ENCODE measurements at regions not wholly inside any gene's neighbourhood (a gene's known extent, or its start where the extent isn't known, plus 50 kb on each side); places are given as distances from the start of the nearest gene placed in this dataset.

- peaks cover 9% of the 10 kb centered on the region for H3K4me1 ChIP-seq (ENCODE audit: control insufficient read depth, insufficient read depth, low read length)
- no peaks in the 10 kb centered on the region for H3K36me3 ChIP-seq (ENCODE audit: control insufficient read depth, insufficient read depth, low read length)
- H3K9me3 ChIP-seq (replicated peaks; ENCODE audit: control insufficient read depth, low read depth, low read length), result no peaks in the 10 kb centered on the region
- WGBS (ENCODE audit: insufficient coverage), result no CpG with 5 or more reads among the region's 1 CpG
- DNase-seq, result no peak
- H3K27ac ChIP-seq (ENCODE audit: low read length), result no peak overlapping the region
- H3K27me3 ChIP-seq (ENCODE audit: control insufficient read depth, insufficient read depth, low read length), result no peaks in the 10 kb centered on the region
- H3K4me3 ChIP-seq (ENCODE audit: low read length), result no peak overlapping the region
Observed at GRCh38 chr20:39911497-39911896, 777.5 kb downstream of the MAFB start.

- Histone ChIP-seq H3K9me3 (replicated peaks; ENCODE audit: control insufficient read depth, low read depth, low read length) (no peaks in the 10 kb centered on the region), H3K4me1 (ENCODE audit: control insufficient read depth, insufficient read depth, low read length) (peaks cover 9% of the 10 kb centered on the region), H3K27me3 (ENCODE audit: control insufficient read depth, insufficient read depth, low read length) (no peaks in the 10 kb centered on the region), H3K4me3 (ENCODE audit: low read length) (no peak overlapping the region), H3K27ac (ENCODE audit: low read length) (no peak overlapping the region), H3K36me3 (ENCODE audit: control insufficient read depth, insufficient read depth, low read length) (no peaks in the 10 kb centered on the region)
- DNase-seq, result peak; percentile 47
- WGBS (ENCODE audit: insufficient coverage), result 85% methylated on average over 2 of the region's 2 CpGs
Observed at GRCh38 chr20:39910536-39910935, 778.5 kb downstream of the MAFB start.

DNA sequence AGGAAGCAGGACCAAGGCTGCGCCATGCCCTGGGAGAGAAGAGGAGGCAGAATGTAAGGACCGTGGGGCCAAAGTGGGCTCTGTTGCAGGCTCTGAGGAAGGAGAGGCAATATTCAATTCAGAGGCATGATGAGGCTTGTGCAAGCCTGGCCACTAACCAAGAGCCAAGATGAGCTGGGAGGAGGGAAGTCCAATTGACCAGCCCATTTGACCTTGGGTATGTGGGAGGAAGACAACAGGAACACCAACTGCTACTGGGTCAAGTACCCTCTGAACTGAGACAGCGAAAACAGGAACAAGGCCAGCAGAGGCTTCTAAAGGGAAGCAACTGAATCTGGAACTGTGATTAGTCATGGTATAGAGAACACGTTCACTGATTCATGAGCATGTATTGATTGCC, 779.6 kb downstream of the MAFB start:
- no peaks in the 10 kb centered on the region for H3K27me3 ChIP-seq (ENCODE audit: control insufficient read depth, insufficient read depth, low read length)
- 96% methylated on average over 3 of the region's 4 CpGs for WGBS (ENCODE audit: insufficient coverage)
- no peaks in the 10 kb centered on the region for H3K9me3 ChIP-seq (replicated peaks; ENCODE audit: control insufficient read depth, low read depth, low read length)
- peaks cover 11% of the 10 kb centered on the region for H3K4me1 ChIP-seq (ENCODE audit: control insufficient read depth, insufficient read depth, low read length)
- peak; percentile 59 for DNase-seq
- H3K4me3 ChIP-seq (ENCODE audit: low read length), result no peak overlapping the region
- H3K27ac ChIP-seq (ENCODE audit: low read length), result no peak overlapping the region
- H3K36me3 ChIP-seq (ENCODE audit: control insufficient read depth, insufficient read depth, low read length), result no peaks in the 10 kb centered on the region

- Histone ChIP-seq H3K4me3 (ENCODE audit: low read length) (no peak overlapping the region), H3K36me3 (ENCODE audit: control insufficient read depth, insufficient read depth, low read length) (no peaks in the 10 kb centered on the region), H3K9me3 (replicated peaks; ENCODE audit: control insufficient read depth, low read depth, low read length) (no peaks in the 10 kb centered on the region), H3K4me1 (ENCODE audit: control insufficient read depth, insufficient read depth, low read length) (peaks cover 12% of the 10 kb centered on the region), H3K27ac (ENCODE audit: low read length) (peak overlapping the region; percentile 13), H3K27me3 (ENCODE audit: control insufficient read depth, insufficient read depth, low read length) (no peaks in the 10 kb centered on the region)
- DNase-seq, result peak; percentile 64
- 25% methylated on average over 2 of the region's 7 CpGs for WGBS (ENCODE audit: insufficient coverage)
Observed at GRCh38 chr20:39904476-39905112, 784.4 kb downstream of the MAFB start.

DNA sequence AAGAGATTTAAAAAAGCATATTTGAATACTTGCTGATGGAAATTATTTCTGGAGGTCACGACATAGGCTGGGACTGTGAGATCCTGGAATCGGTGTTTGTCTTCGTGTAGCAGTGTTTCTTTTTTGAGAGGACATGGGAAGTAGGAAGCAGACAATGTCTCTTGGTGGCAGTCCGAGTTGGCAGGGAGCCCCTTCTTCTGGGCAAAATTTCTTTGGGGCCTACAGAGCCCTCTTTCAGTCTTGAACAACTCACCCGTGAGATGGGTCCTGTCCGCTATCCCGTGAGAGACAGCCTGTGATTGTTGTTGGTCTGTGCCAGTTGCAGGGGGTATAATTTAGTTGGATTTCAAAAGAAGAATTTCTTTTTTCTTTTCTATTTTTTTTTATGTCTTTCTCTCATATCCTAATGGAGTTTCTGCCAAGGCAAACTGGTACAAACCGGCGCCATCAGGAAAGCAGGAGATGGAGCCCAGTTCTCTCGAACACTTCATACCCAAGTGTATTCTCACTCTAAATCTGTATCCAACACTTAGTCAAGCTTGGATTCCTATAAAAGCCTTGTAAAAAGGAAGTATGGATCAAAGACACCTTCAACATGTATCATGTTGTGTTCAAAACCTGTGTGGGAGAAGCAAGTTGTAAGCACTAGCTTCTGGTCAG, 785.1 kb downstream of the MAFB start:
- Histone ChIP-seq H3K4me3 (ENCODE audit: low read length) (no peak overlapping the region), H3K27ac (ENCODE audit: low read length) (no peak overlapping the region), H3K4me1 (ENCODE audit: control insufficient read depth, insufficient read depth, low read length) (peaks cover 7% of the 10 kb centered on the region), H3K36me3 (ENCODE audit: control insufficient read depth, insufficient read depth, low read length) (no peaks in the 10 kb centered on the region), H3K9me3 (replicated peaks; ENCODE audit: control insufficient read depth, low read depth, low read length) (no peaks in the 10 kb centered on the region), H3K27me3 (ENCODE audit: control insufficient read depth, insufficient read depth, low read length) (no peaks in the 10 kb centered on the region)
- DNase-seq, result peak; percentile 3
- WGBS (ENCODE audit: insufficient coverage), result 90% methylated on average over 4 of the region's 10 CpGs

- no peak for DNase-seq
- Histone ChIP-seq H3K9me3 (replicated peaks; ENCODE audit: control insufficient read depth, low read depth, low read length) (no peaks in the 10 kb centered on the region), H3K36me3 (ENCODE audit: control insufficient read depth, insufficient read depth, low read length) (no peaks in the 10 kb centered on the region), H3K27me3 (ENCODE audit: control insufficient read depth, insufficient read depth, low read length) (no peaks in the 10 kb centered on the region), H3K27ac (ENCODE audit: low read length) (no peak overlapping the region), H3K4me3 (ENCODE audit: low read length) (no peak overlapping the region), H3K4me1 (ENCODE audit: control insufficient read depth, insufficient read depth, low read length) (peaks cover 5% of the 10 kb centered on the region)
- no CpG with 5 or more reads among the region's 1 CpG for WGBS (ENCODE audit: insufficient coverage)
Observed at GRCh38 chr20:39899881-39900280, 789.2 kb downstream of the MAFB start.

DNA sequence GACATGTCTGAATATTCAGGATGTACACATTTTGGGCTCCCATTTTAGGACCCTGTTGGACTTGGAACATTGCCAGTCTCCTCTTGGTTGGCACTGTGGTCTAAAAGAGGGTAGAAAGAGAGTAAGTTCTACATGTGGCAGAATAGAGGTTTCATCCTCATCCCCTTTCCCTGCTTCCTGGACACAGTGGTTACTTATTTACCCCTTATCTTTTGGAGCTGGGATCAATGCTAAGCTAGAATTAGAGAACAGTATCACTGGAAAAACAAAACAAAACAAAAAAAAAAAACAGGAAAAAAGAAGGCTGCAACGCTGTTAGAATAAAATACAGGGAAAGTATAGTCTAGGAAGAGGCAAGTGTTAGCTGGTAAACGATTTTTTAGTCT, 790.6 kb downstream of the MAFB start:
- no CpG with 5 or more reads among the region's 2 CpGs for WGBS (ENCODE audit: insufficient coverage)
- DNase-seq, result no peak
- H3K27me3 ChIP-seq (ENCODE audit: control insufficient read depth, insufficient read depth, low read length), result no peaks in the 10 kb centered on the region
- no peaks in the 10 kb centered on the region for H3K9me3 ChIP-seq (replicated peaks; ENCODE audit: control insufficient read depth, low read depth, low read length)
- no peaks in the 10 kb centered on the region for H3K4me1 ChIP-seq (ENCODE audit: control insufficient read depth, insufficient read depth, low read length)
- H3K36me3 ChIP-seq (ENCODE audit: control insufficient read depth, insufficient read depth, low read length), result no peaks in the 10 kb centered on the region
- no peak overlapping the region for H3K4me3 ChIP-seq (ENCODE audit: low read length)
- H3K27ac ChIP-seq (ENCODE audit: low read length), result no peak overlapping the region

DNA sequence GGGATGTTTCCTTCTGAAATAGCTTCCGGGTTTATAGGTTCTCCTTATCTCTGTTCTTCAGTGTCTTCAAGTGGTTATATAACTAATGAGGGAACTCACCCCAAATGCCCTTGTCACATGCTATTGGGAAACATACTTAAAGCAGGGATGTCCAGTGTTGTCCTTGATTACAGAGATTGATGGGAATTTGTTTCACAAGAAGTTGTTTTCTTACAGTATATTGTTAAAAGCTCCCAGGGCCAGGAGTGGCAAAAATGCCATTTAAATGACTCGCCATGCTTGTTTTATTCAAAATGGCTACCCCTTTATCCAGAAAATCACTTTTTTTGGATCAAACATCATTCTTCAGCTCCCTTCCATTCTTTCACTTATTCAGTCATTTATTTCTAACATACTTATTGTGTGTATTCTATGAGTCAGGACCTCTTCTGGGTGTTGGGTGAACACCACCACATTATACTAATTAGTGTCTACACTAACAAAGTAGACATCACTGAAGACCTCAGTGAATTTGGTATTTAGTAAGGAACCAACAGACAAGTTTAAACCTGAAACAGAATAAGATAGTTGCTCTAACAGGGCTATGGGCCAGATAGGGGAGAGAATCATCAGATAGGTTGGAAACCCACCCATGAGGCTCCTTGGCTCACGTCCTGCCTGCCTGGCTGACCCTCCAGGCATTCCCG, 791.1 kb downstream of the MAFB start:
- Histone ChIP-seq H3K4me3 (ENCODE audit: low read length) (no peak overlapping the region), H3K27ac (ENCODE audit: low read length) (no peak overlapping the region), H3K9me3 (replicated peaks; ENCODE audit: control insufficient read depth, low read depth, low read length) (no peaks in the 10 kb centered on the region), H3K27me3 (ENCODE audit: control insufficient read depth, insufficient read depth, low read length) (no peaks in the 10 kb centered on the region), H3K36me3 (ENCODE audit: control insufficient read depth, insufficient read depth, low read length) (no peaks in the 10 kb centered on the region), H3K4me1 (ENCODE audit: control insufficient read depth, insufficient read depth, low read length) (peaks cover 4% of the 10 kb centered on the region)
- 92% methylated on average over 2 of the region's 4 CpGs for WGBS (ENCODE audit: insufficient coverage)
- DNase-seq, result no peak

- H3K36me3 ChIP-seq (ENCODE audit: control insufficient read depth, insufficient read depth, low read length), result no peaks in the 10 kb centered on the region
- H3K4me3 ChIP-seq (ENCODE audit: low read length), result no peak overlapping the region
- no peaks in the 10 kb centered on the region for H3K9me3 ChIP-seq (replicated peaks; ENCODE audit: control insufficient read depth, low read depth, low read length)
- H3K4me1 ChIP-seq (ENCODE audit: control insufficient read depth, insufficient read depth, low read length), result peaks cover 9% of the 10 kb centered on the region
- DNase-seq, result no peak
- no peak overlapping the region for H3K27ac ChIP-seq (ENCODE audit: low read length)
- no peaks in the 10 kb centered on the region for H3K27me3 ChIP-seq (ENCODE audit: control insufficient read depth, insufficient read depth, low read length)
- no CpG with 5 or more reads among the region's 3 CpGs for WGBS (ENCODE audit: insufficient coverage)
Observed at GRCh38 chr20:39897058-39897457, 792.0 kb downstream of the MAFB start.

DNA sequence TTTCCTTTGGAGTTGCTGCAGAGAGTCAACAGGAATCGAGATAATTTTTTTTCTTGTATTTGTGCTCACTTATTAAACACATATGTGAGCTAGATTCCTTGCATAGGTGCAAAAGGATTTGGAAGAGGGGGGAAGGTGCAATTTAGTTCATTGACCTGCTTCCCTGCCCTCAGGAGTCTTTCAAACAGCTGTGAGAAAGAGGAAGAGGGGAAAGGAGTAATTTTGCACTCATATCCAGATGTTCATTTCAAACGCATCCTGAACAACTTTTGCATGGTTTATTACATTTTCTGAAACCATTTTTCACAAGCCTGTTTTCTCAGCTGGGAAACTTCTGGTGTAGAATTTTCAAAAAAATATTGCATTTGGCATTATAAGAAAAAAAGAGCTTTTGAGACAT, 795.0 kb downstream of the MAFB start:
- Histone ChIP-seq H3K27me3 (ENCODE audit: control insufficient read depth, insufficient read depth, low read length) (no peaks in the 10 kb centered on the region), H3K4me3 (ENCODE audit: low read length) (no peak overlapping the region), H3K36me3 (ENCODE audit: control insufficient read depth, insufficient read depth, low read length) (no peaks in the 10 kb centered on the region), H3K9me3 (replicated peaks; ENCODE audit: control insufficient read depth, low read depth, low read length) (no peaks in the 10 kb centered on the region), H3K27ac (ENCODE audit: low read length) (peak overlapping the region; percentile 62), H3K4me1 (ENCODE audit: control insufficient read depth, insufficient read depth, low read length) (peaks cover 9% of the 10 kb centered on the region)
- peak; percentile 55 for DNase-seq
- WGBS (ENCODE audit: insufficient coverage), result no CpG with 5 or more reads among the region's 2 CpGs
